ENCODE measurements at regions not wholly inside any gene's neighbourhood (a gene's known extent, or its start where the extent isn't known, plus 50 kb on each side); places are given as distances from the start of the nearest gene placed in this dataset.

GRCh38 chr12:43294147-43294546 is 257.9 kb downstream of the ADAMTS20 start:
- TF ChIP-seq CTCF (IDR thresholded peaks at IDR 0.05) (no peak), EZH2phosphoT487 (IDR thresholded peaks at IDR 0.05) (no peak), EZH2 (IDR thresholded peaks at IDR 0.05) (no peak)
